GM19023 (cell line): ENCODE measurements at regions not wholly inside any gene's neighbourhood (a gene's known extent, or its start where the extent isn't known, plus 50 kb on each side); places are given as distances from the start of the nearest gene placed in this dataset.
"Not testable (repeated sequence)": the region's sequence is repeated elsewhere in the genome, so short reads cannot be mapped to it uniquely, and the experiment has no call there.

Experiments used
- ATAC-seq: cut with Tn5 transposase; IDR thresholded peaks from one replicate; pipeline ENCODE4 v1.9.1; 2021; ENCODE audit warnings: mild to moderate bottlenecking, moderate library complexity; ENCODE audit not compliant: unreplicated experiment

DNA sequence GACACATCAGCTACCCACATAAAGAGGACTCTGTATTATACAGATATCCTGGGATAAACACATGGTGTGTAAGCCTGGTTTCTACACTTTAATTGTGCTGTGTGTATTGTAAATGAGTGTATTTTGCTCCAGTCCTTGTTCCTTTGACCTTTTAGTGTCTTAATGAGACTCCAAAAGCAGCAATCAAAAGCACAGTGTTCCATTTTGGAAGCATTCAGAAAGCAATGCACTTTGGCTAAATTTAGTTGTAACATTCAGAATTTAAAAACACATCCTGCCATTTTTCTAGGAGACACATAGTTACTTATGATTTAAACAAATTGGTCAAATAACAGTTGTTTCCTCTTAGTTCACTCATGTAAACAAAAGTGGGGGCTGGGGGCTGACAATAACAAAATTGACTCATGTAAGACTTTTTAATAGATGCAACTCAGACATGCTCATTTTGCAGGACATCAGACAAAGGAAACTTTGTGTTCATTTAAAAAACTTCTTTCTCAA is 122.2 kb downstream of the GPR37 start:
- no peak for ATAC-seq

DNA sequence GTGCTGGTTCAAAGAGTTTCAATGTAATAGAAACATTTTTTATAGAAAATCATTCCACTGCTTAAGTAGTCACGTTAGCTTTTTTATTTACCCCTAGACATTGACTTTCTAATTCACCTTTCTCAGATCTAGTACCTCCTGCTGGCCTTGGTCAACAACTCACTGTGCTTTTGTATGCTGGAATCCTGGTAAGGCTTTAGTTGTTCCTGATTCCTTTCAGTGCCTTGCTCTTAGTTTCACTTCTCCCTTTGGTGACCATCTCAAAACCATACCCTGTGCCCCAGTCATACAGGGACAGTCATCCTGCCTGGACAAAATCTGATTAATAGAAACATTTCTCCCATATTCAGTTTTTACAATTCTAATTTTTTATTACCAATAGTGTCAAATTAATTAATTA is 130.2 kb downstream of the GPR37 start:
- no peak for ATAC-seq

DNA sequence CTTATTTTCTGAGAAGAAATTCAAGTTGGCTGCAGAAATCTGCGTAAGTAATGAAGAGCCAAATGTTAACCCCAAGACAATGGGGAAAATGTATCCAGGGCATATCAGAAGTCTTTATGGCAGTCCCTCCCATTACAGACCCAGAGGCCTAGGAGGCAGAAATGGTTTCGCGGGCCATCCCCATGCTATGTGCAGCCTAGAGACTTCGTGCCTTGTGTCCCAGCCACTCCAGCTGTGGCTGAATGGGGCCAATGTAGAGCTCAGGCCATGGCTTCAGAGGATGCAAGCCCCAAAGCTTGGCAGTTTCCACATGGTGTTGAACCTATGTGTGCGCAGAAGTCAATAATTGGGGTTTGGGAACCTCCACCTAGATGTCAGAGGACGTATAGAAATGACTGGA is 131.9 kb downstream of the GPR37 start:
- no peak for ATAC-seq

DNA sequence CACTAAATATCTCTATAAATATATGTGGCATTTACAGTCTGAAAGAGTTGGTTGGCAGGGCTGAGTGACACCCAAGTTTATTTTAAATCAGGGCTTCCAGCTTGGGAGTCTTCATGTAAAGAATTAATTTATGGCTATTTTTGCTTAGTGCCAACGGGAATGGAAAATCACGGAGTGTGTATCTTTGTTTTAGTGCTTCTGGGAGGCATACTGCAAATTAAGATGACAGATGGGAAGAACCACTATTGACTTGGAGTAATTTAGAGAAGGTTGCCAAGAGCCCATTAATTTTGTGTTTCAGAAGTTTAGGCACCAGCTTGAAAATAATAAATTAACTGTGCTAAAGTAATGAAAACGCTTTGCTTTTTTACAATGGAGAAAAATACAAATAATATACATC is 135.2 kb downstream of the GPR37 start:
- ATAC-seq = no peak

DNA sequence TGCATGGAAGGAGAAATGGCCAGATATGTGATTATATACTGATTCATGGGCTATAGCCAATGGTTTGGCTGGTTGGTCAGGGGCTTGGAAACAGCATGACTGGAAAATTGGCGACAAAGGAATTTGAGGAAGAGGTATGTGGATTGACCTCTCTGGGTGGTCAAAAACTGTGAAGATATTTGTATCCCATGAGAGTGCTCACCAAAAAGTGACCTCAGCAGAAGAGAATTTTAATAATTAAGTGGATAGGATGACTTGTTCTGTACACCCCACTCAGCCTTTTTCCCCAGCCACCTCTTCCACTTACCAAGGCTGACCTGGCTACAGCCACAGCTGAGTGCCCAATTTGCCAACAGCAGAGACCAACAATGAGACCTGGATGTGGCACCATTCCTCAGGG is 146.7 kb downstream of the GPR37 start:
- no peak for ATAC-seq

DNA sequence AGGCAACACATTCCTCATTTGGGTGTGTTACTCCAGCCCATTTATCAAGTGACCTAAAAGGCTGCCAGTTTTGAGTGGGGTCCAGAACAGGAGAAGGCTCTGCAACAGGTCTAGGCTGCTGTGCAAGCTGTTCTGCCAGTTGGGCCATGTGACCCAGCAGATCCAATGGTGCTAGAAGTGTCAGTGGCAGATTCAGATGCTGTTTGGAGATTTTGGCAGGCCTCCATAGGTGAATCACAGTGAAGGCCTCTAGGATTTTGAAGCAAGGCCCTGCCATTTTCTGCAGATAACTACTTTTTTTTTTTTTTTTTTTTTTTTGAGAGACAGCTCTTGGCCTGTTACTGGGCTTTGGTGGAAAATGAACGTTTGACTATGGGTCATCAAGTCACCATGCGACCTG is 147.5 kb downstream of the GPR37 start:
- not testable (repeated sequence) for ATAC-seq

DNA sequence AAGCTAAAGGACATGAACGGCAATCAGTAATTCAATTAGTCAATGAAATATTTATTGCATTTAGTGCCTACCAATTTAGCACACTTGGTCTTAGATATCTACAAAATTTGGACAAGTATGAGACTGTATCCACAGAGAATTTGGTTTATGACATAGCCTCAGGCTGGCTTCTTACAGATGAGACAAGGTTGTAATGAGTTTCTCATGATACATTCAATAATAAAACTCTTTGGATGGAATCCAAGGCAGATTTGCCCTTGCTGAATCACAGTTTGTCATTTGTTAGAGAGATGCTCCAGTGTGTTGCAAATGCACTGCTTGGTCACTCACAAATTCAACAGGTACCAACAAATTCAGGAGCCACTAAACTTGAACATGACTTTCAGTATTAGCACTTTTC is 162.5 kb downstream of the GPR37 start:
- no peak for ATAC-seq

DNA sequence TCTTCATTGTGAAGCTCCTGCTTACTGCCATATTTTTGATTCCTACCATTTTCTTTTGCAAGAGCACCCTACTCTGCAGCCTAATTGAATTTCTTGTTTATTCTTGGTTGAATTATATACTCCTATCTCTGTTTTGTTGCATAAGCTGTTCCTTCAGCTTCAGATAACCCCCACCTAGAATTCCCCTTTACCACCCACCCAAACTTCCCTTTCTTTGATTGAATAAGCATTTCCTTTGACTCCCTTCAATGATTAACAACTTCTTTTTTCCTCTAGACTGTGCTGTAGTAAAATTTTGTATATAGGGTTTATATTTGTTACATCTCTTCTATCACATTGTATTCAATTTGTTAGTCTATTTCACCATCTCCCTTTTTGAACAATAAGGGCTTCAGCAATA is 168.1 kb downstream of the GPR37 start:
- ATAC-seq = no peak

DNA sequence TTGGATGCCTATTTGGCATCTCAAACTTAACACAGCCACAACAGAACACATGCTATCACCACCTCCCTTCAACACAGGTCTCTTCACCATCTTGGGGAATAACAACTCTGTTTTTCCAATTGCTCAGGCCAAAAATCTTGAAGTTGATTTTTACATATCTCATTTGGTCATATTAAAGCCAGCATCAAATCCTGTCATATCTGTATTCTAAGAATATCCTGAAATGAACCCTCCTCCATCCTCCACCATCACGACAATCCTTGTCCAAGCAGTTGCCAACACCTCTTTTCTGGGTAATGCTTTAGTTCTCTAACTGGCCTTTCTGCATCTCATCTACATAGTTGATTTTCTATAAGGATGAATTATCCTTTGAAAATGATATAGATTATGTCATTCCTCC is 168.7 kb downstream of the GPR37 start:
- no peak for ATAC-seq

DNA sequence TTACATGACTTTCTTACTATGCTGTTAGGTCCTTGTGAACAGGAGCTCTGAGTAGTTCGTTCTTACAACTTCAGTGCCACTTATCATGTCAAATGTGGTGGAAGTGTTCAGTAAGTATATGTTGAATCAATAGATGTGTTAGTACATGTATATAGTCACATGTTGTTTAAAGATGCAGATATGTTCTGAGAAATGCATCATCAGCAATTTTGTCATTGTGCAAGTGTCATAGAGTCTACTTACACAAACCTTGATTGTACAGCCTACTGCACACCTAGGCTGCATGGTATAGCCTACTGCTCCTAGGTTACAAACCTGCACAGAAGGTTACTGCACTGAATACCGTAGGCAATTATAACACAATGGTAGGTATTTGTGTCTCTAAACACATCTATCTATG is 174.8 kb downstream of the GPR37 start:
- ATAC-seq = no peak

DNA sequence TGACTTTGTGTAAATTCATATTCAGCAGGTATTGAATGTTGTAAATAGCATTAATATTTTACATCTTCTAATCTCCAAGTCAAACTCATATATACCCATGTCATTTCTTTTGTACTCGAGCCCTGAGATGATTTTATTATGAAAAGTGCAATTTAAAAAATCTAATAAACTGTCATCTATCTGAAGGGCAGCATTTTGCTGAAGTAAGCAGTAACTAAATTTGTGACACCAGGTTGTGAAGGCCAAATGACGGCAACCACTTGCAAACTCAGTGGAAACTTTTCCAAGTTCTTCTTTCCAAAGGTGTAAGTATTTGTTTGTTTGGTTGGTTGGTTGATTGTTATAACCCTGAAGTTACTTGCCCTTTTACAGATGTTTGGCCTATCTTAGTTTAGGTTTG is 188.3 kb downstream of the GPR37 start:
- ATAC-seq = no peak

DNA sequence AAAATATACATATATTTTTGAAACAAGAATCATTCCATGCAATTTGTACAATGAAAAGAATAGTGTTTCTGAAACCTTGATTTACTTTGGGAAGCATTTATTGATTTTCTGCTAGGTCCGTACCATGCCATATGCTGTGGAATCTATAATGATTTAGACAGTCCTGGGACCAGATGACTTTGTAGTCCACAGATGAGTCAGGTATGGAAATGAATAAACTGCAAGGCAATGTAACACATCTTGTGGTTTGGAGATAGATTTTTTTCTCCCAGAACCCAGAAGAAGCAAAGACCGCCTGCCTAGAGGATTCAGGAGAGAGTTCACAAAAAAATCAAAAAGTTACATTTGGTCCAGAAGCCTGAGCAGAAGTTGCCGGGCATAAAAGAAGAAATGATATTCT is 190.4 kb downstream of the GPR37 start:
- ATAC-seq = no peak

DNA sequence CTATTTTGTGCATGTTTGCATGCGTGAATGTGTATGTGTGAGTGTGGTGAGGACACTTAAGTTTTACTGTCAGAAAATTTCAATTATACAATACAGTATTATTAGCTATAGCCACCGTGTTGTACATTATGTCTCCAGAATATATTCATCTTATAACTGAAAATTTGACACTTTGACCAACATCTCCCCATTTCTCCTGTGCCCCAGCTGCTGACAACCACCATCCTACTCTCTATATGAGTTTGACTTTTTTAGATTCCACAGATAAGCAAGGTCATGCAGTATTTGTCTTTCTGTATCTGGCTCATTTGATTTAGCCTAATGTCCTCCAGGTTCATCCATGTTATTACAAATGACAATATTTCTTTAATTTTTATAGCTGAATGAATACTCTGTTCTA is 195.0 kb downstream of the GPR37 start:
- ATAC-seq = no peak

DNA sequence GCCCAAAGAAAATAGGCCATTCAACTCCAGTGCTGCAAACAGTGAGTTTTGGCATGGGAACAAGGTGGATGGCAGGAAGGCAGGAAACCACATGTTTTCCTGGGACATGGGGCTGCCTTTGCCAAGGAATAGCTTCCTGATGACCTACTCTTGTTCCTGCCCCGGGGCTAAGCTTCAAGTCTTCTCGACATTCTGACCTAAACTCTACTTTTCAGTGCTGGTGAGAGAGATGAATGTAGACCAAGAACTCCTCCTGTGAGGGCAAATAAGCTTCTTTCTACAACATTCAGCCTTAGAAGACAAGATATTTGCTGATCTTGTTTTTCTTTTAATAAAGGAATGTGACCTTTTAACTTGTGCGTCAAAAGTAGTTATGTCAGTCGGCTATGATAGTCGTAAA is 199.0 kb downstream of the GPR37 start:
- ATAC-seq = no peak

DNA sequence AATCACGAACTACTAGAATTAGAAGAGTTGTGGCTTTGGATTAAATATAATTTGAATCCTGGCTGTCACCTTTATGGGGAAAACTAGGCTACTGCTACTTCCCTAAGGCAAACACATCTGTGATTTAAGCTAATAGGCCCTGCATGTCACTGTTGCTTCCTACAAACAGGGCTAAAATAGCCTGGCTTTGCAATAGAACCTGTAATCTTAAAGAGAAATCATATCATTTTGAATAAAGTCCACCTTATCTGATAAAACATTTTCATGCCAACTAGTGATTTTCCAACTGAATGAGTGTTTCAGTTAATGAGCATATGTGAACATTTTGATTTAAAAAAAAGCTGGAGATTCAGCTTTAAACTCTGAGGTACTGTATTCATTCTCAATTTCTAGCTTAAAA is 208.0 kb downstream of the GPR37 start:
- no peak for ATAC-seq

DNA sequence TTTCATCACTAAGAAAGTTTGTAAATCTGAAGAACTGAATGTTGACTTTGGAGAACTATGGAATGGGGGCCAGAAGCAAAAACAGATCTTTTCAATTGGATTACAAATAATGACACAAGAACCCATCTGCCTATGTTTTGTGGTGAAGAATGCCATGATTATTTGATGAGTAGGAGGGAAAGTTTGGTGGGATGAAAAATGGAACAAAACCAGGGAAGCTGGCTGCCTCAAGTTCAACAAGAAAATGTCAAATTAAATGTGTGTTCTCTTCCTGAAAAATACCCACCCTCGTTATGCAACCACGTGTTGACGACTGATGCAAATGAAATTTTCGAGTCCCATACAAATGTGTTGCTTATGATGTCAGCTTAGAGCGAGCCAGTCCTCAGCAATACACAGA is 208.5 kb downstream of the GPR37 start:
- ATAC-seq = no peak

DNA sequence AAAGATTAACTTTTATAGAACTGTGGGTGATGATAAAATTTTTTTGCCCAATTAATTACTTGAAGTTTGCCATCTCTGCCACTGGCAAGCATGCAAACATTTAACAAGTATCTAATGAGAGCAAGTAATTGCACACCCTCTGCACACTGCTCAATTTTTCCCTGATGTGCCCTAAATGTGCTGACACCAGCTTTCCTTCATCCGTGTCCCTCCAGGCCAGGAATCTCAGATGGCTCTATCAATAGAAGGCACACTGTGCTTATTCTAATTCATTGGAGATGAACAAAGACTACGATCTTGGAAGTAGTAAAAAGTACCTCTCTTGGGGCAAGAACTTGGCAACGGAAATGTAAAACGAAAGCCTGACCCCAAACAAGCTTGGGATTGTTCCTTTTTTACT is 212.1 kb downstream of the GPR37 start:
- ATAC-seq = no peak

DNA sequence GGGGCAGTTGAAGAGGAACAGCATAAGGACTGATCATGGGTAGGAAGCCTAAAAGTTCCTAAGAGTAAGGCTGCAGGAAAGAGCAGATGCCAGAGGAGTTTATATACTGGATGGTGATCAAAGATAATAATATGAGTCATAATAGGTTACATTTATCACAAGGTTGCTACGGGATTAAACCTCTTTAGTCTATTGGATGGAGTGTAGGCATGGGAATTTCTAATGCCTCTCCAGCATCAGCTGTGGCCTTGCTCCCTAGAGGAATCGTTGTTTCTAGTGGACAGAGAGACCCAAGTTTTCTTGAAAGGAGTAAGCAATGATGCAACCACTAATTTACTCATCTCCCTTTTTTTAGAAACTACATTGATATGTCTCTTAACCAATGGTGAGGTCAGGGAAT is 213.4 kb downstream of the GPR37 start:
- no peak for ATAC-seq

DNA sequence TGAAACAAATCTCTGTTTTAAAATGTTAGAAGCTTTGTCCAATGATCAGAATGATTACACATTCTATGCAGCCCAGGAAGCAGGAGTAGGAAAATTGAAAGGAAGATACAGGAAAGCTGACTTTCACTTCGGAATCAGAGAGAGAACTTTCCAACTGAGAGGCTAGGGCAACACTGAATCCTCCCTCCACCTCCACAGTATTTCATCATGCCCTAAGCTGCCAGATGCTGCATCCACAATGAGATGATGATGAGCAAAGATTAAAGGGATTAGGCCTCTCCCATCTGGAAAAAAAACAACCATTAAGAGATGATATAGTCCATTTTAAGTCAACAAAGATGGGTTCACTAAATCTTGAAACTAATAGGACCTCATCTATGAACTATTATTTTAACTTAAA is 215.6 kb downstream of the GPR37 start:
- no peak for ATAC-seq

DNA sequence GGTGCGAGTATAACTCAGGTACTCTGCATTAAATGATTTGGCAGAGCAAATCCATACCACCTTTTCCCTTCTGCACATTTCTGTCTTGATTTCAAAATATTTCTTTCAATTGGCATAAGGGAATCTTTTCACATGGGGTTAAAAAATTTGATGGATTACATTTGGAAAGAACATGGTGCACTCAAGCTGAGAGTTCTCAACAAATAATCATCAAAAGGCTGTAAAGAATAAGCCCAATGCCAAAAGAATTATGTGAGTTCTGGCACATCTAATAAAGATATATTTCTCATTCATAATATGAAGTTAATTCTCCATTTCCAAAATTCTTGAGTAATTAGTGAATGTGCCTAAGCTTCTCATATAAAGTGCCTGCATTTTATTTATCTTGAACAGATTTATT is 223.1 kb downstream of the GPR37 start:
- no peak for ATAC-seq

DNA sequence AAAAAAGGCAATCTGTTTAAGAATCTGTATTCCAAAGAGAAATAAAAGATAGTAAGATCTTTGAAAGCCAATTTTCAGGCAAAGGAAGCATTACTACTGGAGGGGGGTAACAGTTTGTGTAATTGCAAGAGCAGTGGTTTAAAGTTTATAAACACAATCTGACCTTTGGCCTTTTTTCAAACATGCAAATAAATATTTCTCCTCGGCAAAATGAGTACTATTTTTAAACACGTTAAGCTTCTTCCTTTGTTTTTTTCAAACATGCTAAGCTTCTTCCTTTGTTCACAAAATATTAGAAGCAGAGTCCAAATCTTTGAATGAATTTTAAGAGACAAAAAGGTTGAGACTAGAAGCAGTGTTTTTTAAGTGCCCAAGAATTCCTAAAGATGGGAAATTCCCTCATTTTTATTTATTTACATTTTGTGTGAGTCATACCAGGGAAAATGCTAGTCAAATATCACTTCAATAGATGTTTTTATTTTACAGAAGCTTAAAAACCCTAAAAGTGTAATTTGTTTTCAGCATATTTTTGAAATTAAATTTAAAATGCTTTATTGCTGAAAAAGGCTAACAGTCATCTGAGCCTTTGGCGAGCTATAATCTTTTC is 229.3 kb downstream of the GPR37 start:
- no peak for ATAC-seq

DNA sequence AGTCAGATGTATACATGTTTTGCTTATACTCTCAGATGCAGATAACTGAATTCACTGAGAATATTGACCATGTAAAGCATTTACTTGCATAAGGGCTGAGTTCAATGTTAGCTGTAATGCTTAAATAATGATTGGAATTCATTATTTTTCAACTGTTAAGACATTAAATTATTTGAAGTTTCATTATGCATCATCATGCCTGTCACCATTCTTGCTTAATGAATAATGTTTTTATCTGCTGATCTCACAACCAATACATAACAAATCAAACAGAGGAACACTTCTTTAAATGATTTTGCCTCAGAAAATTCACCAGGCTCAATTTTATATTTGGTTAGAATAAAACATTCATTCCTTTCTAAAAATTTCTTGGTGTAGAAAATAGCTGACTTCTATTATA is 233.4 kb downstream of the GPR37 start:
- no peak for ATAC-seq

DNA sequence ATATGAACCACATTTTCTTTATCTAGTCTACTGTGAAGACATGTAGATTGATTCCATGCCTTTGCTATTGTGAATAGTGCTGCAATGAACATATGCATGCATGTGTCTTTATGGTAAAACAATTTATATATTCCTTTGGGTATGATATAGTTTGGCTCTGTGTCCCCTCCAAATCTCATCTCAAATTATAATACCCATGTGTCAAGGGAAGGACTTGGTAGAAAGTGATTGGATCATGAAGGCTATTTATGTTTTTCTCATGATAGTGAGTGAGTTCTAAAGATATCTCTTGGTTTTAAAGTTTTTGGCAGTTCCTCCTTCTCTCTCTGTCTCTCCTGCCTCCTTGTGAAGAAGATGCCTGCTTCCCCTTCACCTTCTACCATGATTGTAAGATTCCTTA is 248.7 kb downstream of the GPR37 start:
- no peak for ATAC-seq
